Type B pancreatic cell (in vitro differentiated cells): ENCODE measurements at regions not wholly inside any gene's neighbourhood (a gene's known extent, or its start where the extent isn't known, plus 50 kb on each side); places are given as distances from the start of the nearest gene placed in this dataset.

Experiments used
- DNase-seq: peaks from one replicate; pipeline ENCODE4 v3.0.0; 2021; ENCODE audit warnings: mixed read lengths; ENCODE audit not compliant: unreplicated experiment; ENCODE audit errors: extremely low spot score
- H3K27ac Mint-ChIP-seq: 2 replicates; pipeline ENCODE4 v1.8.0; 2021; ENCODE audit warnings: mild to moderate bottlenecking, mixed read lengths
- H3K27me3 Mint-ChIP-seq: 2 replicates; pipeline ENCODE4 v1.8.0; 2021; ENCODE audit warnings: mixed read lengths
- H3K36me3 Mint-ChIP-seq: 2 replicates; pipeline ENCODE4 v1.8.0; 2021; ENCODE audit warnings: mixed read lengths
- H3K4me1 Mint-ChIP-seq: one replicate; pipeline ENCODE4 v1.8.0; 2021; ENCODE audit warnings: mixed read lengths; ENCODE audit not compliant: unreplicated experiment
- H3K4me3 Mint-ChIP-seq: 2 replicates; pipeline ENCODE4 v1.8.0; 2021; ENCODE audit warnings: mild to moderate bottlenecking, mixed read lengths
- H3K9me3 Mint-ChIP-seq: 2 replicates; pipeline ENCODE4 v1.8.0; 2021; ENCODE audit warnings: mixed read lengths
- CTCF ChIP-seq: fragments of 200-600 bp; sonication (generic); conservative IDR thresholded peaks from 2 replicates; pipeline ENCODE4 v1.5.0; 2021; ENCODE audit warnings: antibody characterized with exemption, mild to moderate bottlenecking

- H3K9me3 Mint-ChIP-seq = no peaks in the 10 kb centered on the region
- no peak overlapping the region for H3K27ac Mint-ChIP-seq
- H3K27me3 Mint-ChIP-seq = no peaks in the 10 kb centered on the region
- H3K4me3 Mint-ChIP-seq = no peak overlapping the region
- no peaks in the 10 kb centered on the region for H3K36me3 Mint-ChIP-seq
- H3K4me1 Mint-ChIP-seq = peaks cover 4% of the 10 kb centered on the region
- no peak for TF ChIP-seq CTCF
- DNase-seq = no peak
These were observed 450.3 kb upstream of the MAN1A1 start for GRCh38 chr6:119799596-119800509.

- Mint-ChIP-seq H3K27ac (no peak overlapping the region), H3K4me3 (no peak overlapping the region)
- DNase-seq = no peak
These were observed 442.2 kb upstream of the MAN1A1 start for GRCh38 chr6:119791736-119792135.

GRCh38 chr6:119781365-119781764 is 431.8 kb upstream of the MAN1A1 start:
- no peaks in the 10 kb centered on the region for H3K9me3 Mint-ChIP-seq

More at GRCh38 chr6:119791736-119792135, 442.2 kb upstream of the MAN1A1 start:
- Mint-ChIP-seq H3K36me3 (no peaks in the 10 kb centered on the region), H3K4me1 (no peaks in the 10 kb centered on the region), H3K27me3 (no peaks in the 10 kb centered on the region), H3K9me3 (peaks cover 12% of the 10 kb centered on the region)
- no peak for TF ChIP-seq CTCF

GRCh38 chr6:119768201-119768600 is 418.6 kb upstream of the MAN1A1 start:
- Mint-ChIP-seq H3K4me1 (no peaks in the 10 kb centered on the region), H3K9me3 (peaks cover 11% of the 10 kb centered on the region), H3K27me3 (no peaks in the 10 kb centered on the region), H3K36me3 (no peaks in the 10 kb centered on the region), H3K27ac (no peak overlapping the region), H3K4me3 (no peak overlapping the region)
- no peak for DNase-seq
- no peak for TF ChIP-seq CTCF

More at GRCh38 chr6:119781365-119781764, 431.8 kb upstream of the MAN1A1 start:
- no peak overlapping the region for H3K4me3 Mint-ChIP-seq
- no peaks in the 10 kb centered on the region for H3K27me3 Mint-ChIP-seq
- H3K4me1 Mint-ChIP-seq = no peaks in the 10 kb centered on the region
- H3K36me3 Mint-ChIP-seq = no peaks in the 10 kb centered on the region
- H3K27ac Mint-ChIP-seq = no peak overlapping the region
- no peak for DNase-seq
- TF ChIP-seq CTCF = no peak

- Mint-ChIP-seq H3K36me3 (no peaks in the 10 kb centered on the region), H3K9me3 (peaks cover 5% of the 10 kb centered on the region), H3K4me3 (no peak overlapping the region), H3K27me3 (no peaks in the 10 kb centered on the region), H3K4me1 (no peaks in the 10 kb centered on the region), H3K27ac (peak overlapping the region; percentile 49)
- no peak for DNase-seq
- TF ChIP-seq CTCF = no peak
These were observed 415.5 kb upstream of the MAN1A1 start for GRCh38 chr6:119764927-119765681.
